Thoracic aorta (tissue), 2 donors: ENCODE measurements at regions not wholly inside any gene's neighbourhood (a gene's known extent, or its start where the extent isn't known, plus 50 kb on each side); places are given as distances from the start of the nearest gene placed in this dataset.
"Not testable (repeated sequence)": the region's sequence is repeated elsewhere in the genome, so short reads cannot be mapped to it uniquely, and the experiment has no call there.

Experiments
- ATAC-seq: fragments of 150-250 bp; one replicate; pipeline ENCODE4 v1.8.0; 2017; ENCODE audit warnings: low read depth; ENCODE audit not compliant: insufficient number of reproducible peaks, low FRiP score
- DNase-seq: peaks from one replicate; pipeline ENCODE4 v3.0.0-alpha.2; 2020; ENCODE audit warnings: low spot score
- H3K27ac ChIP-seq, 2 donors: fragments of 200-600 bp; sonication (generic); 1 replicate in 1 of 2; 2 replicates in 1 of 2; pipeline ENCODE4 v1.5.1; 2016; ENCODE audit warnings: mild to moderate bottlenecking in 2 of 2, moderate library complexity in 2 of 2
- H3K27me3 ChIP-seq: fragments of 200-600 bp; sonication (generic); replicated peaks from 2 replicates; pipeline ENCODE4 v1.6.0; 2016; ENCODE audit warnings: mild to moderate bottlenecking; ENCODE audit not compliant: insufficient read depth
- H3K36me3 ChIP-seq: fragments of 200-600 bp; sonication (generic); one replicate; pipeline ENCODE4 v1.5.1; 2016
- H3K4me1 ChIP-seq, 2 donors: fragments of 200-600 bp; sonication (generic); 1 replicate in 1 of 2; 2 replicates in 1 of 2; pipeline versions ENCODE4 v1.5.1 to v1.6.0; 2016; ENCODE audit warnings: low read depth in 2 of 2, mild to moderate bottlenecking in 1 of 2; ENCODE audit not compliant: control insufficient read depth in 1 of 2
- H3K4me3 ChIP-seq: fragments of 200-600 bp; sonication (generic); 2 replicates; pipeline ENCODE4 v1.5.1; 2016; ENCODE audit warnings: mild to moderate bottlenecking
- H3K9me3 ChIP-seq: fragments of 200-600 bp; sonication (generic); 2 replicates; pipeline ENCODE4 v1.5.1; 2016
- CTCF ChIP-seq: fragments of 200-600 bp; sonication (generic); IDR thresholded peaks from one replicate; pipeline ENCODE4 v1.5.1; 2019; ENCODE audit warnings: antibody characterized with exemption

- no peak overlapping the region for H3K4me3 ChIP-seq
- ATAC-seq = no peak
- no peaks in the 10 kb centered on the region for H3K9me3 ChIP-seq
- no peak overlapping the region for H3K27ac ChIP-seq
- no peaks in the 10 kb centered on the region for H3K4me1 ChIP-seq
- H3K36me3 ChIP-seq = peaks cover 6% of the 10 kb centered on the region
- TF ChIP-seq CTCF = no peak
- no peaks in the 10 kb centered on the region for H3K27me3 ChIP-seq
- DNase-seq = no peak
These were observed 50.2 kb downstream of the RAD54L2 start for GRCh38 chr3:51588724-51589123.

- peaks cover 8% of the 10 kb centered on the region for H3K36me3 ChIP-seq
- no peaks in the 10 kb centered on the region for H3K27me3 ChIP-seq
- H3K9me3 ChIP-seq = no peaks in the 10 kb centered on the region
- ATAC-seq (no peak), DNase-seq (no peak)
- TF ChIP-seq CTCF = no peak
- no peak overlapping the region for H3K27ac ChIP-seq
- H3K4me1 ChIP-seq = no peaks in the 10 kb centered on the region
- H3K4me3 ChIP-seq = no peak overlapping the region
These were observed 52.7 kb downstream of the RAD54L2 start for GRCh38 chr3:51591231-51591630.

GRCh38 chr3:51593697-51594096 lies 55.2 kb downstream of the RAD54L2 start:
- no peaks in the 10 kb centered on the region for H3K9me3 ChIP-seq
- TF ChIP-seq CTCF = no peak
- no peaks in the 10 kb centered on the region for H3K27me3 ChIP-seq
- peaks cover 8% of the 10 kb centered on the region for H3K36me3 ChIP-seq
- H3K4me1 ChIP-seq = no peaks in the 10 kb centered on the region
- H3K27ac ChIP-seq = no peak overlapping the region
- DNase-seq = no peak
- no peak overlapping the region for H3K4me3 ChIP-seq
- no peak for ATAC-seq

GRCh38 chr3:51599638-51600037 lies 61.1 kb downstream of the RAD54L2 start:
- not testable (repeated sequence) for H3K4me3 ChIP-seq, H3K36me3 ChIP-seq, ATAC-seq, H3K9me3 ChIP-seq, DNase-seq, H3K4me1 ChIP-seq, H3K27me3 ChIP-seq, H3K27ac ChIP-seq

- DNase-seq (no peak), ATAC-seq (no peak)
- Histone ChIP-seq H3K4me1 (no peaks in the 10 kb centered on the region), H3K4me3 (no peak overlapping the region), H3K27me3 (no peaks in the 10 kb centered on the region), H3K27ac (no peak overlapping the region), H3K9me3 (no peaks in the 10 kb centered on the region), H3K36me3 (no peaks in the 10 kb centered on the region)
- no peak for TF ChIP-seq CTCF
These were observed 65.7 kb downstream of the RAD54L2 start for GRCh38 chr3:51604212-51604611.

- no peak for TF ChIP-seq CTCF
- no peak overlapping the region for H3K27ac ChIP-seq
- no peak overlapping the region for H3K4me3 ChIP-seq
- peaks cover 0 to 11% of the 10 kb centered on the region in 2 donors for H3K4me1 ChIP-seq
- H3K36me3 ChIP-seq = no peaks in the 10 kb centered on the region
- ATAC-seq = no peak
- no peaks in the 10 kb centered on the region for H3K27me3 ChIP-seq
- DNase-seq = no peak
- H3K9me3 ChIP-seq = no peaks in the 10 kb centered on the region
These were observed 65.1 kb upstream of the TEX264 start for GRCh38 chr3:51605938-51606337.

- H3K27ac ChIP-seq, ATAC-seq, DNase-seq, H3K9me3 ChIP-seq, H3K36me3 ChIP-seq, H3K4me3 ChIP-seq, H3K27me3 ChIP-seq: not testable (repeated sequence)
- peaks cover 0 to 12% of the 10 kb centered on the region in 2 donors for H3K4me1 ChIP-seq
These were observed 64.2 kb upstream of the TEX264 start for GRCh38 chr3:51606871-51607270.

- H3K36me3 ChIP-seq, DNase-seq, ATAC-seq, H3K27me3 ChIP-seq, H3K4me3 ChIP-seq, H3K9me3 ChIP-seq, H3K27ac ChIP-seq: not testable (repeated sequence)
- peaks cover 0 to 12% of the 10 kb centered on the region in 2 donors for H3K4me1 ChIP-seq
These were observed 63.3 kb upstream of the TEX264 start for GRCh38 chr3:51607591-51608325.
